OCI-LY1 (cell line): ENCODE measurements at regions not wholly inside any gene's neighbourhood (a gene's known extent, or its start where the extent isn't known, plus 50 kb on each side); places are given as distances from the start of the nearest gene placed in this dataset.

Source experiments
- H2AFZ ChIP-seq: fragments of 200-600 bp; sonication (generic), shearing (Covaris generic); 2 replicates; pipeline ENCODE4 v1.6.0; 2014; ENCODE audit warnings: antibody characterized with exemption, mild to moderate bottlenecking, low read length
- H3F3A ChIP-seq: fragments of 200-600 bp; sonication (generic), shearing (Covaris generic); 2 replicates; pipeline ENCODE4 v1.6.0; 2014; ENCODE audit warnings: mild to moderate bottlenecking, antibody characterized with exemption, low read length, moderate library complexity; ENCODE audit not compliant: insufficient read depth
- H3K27ac ChIP-seq: fragments of 200-600 bp; sonication (generic); 2 replicates; pipeline ENCODE4 v1.5.1; 2014; ENCODE audit warnings: low read length, mixed run types, mild to moderate bottlenecking, low read depth; ENCODE audit not compliant: poor library complexity, severe bottlenecking
- H3K27me3 ChIP-seq: fragments of 200-600 bp; sonication (generic); 2 replicates; pipeline ENCODE4 v1.6.0; 2014; ENCODE audit warnings: antibody characterized with exemption, mild to moderate bottlenecking, low read length, moderate library complexity; ENCODE audit not compliant: insufficient read depth
- H3K36me3 ChIP-seq: fragments of 200-600 bp; sonication (generic); 2 replicates; pipeline ENCODE4 v1.6.1; 2014; ENCODE audit warnings: mild to moderate bottlenecking, antibody characterized with exemption, low read length, moderate library complexity, mixed read lengths; ENCODE audit not compliant: insufficient read depth
- H3K4me1 ChIP-seq: fragments of 200-600 bp; sonication (generic); 2 replicates; pipeline ENCODE4 v1.5.1; 2014; ENCODE audit warnings: mild to moderate bottlenecking, low read length, moderate library complexity; ENCODE audit not compliant: insufficient read depth, severe bottlenecking
- H3K4me2 ChIP-seq: fragments of 200-600 bp; sonication (generic), shearing (Covaris generic); 2 replicates; pipeline ENCODE4 v1.6.1; 2014; ENCODE audit warnings: low read length
- H3K4me3 ChIP-seq: fragments of 200-600 bp; sonication (generic); 2 replicates; pipeline ENCODE4 v1.5.1; 2014; ENCODE audit warnings: low read length, low read depth, mild to moderate bottlenecking, mixed read lengths; ENCODE audit not compliant: poor library complexity, severe bottlenecking
- H3K79me2 ChIP-seq: fragments of 200-600 bp; shearing (Covaris generic); 2 replicates; pipeline ENCODE4 v1.6.1; 2016; ENCODE audit warnings: mixed run types, low read length, mixed read lengths; ENCODE audit not compliant: insufficient read depth
- H3K9ac ChIP-seq: fragments of 200-600 bp; sonication (generic), shearing (Covaris generic); 2 replicates; pipeline ENCODE4 v1.6.1; 2014; ENCODE audit warnings: mild to moderate bottlenecking, low read length, mixed read lengths
- H3K9me2 ChIP-seq: fragments of 200-600 bp; sonication (generic), shearing (Covaris generic); 2 replicates; pipeline ENCODE4 v1.6.1; 2014; ENCODE audit warnings: low read depth, mild to moderate bottlenecking, low read length, mixed read lengths
- H3K9me3 ChIP-seq: fragments of 200-600 bp; shearing (Covaris generic); 2 replicates; pipeline ENCODE4 v1.6.1; 2014; ENCODE audit warnings: low read length, mixed read lengths
- H4K20me1 ChIP-seq: fragments of 200-600 bp; sonication (generic), shearing (Covaris generic); 2 replicates; pipeline ENCODE4 v1.6.0; 2016; ENCODE audit warnings: mild to moderate bottlenecking, low read length; ENCODE audit not compliant: insufficient read depth
- EZH2 ChIP-seq: fragments of 200-600 bp; sonication (generic), shearing (Covaris generic); IDR thresholded peaks from 2 replicates; pipeline ENCODE4 v1.8.0; 2017; ENCODE audit warnings: borderline replicate concordance, mixed run types, mild to moderate bottlenecking, antibody characterized with exemption, low read length, moderate library complexity, mixed read lengths
- TF ChIP-seq, protein P1 (sequence below): fragments of 200-600 bp; sonication (generic), shearing (Covaris generic); IDR thresholded peaks from 2 replicates; pipeline ENCODE4 v1.5.1; 2017; ENCODE audit warnings: mild to moderate bottlenecking, antibody characterized with exemption, low read length, moderate library complexity, mixed read lengths

GRCh38 chr3:17802950-17803349 lies 60.5 kb upstream of the TBC1D5 start:
- no peak overlapping the region for H3K27ac ChIP-seq
- H4K20me1 ChIP-seq: no peaks in the 10 kb centered on the region
- H3K4me2 ChIP-seq: no peak overlapping the region
- no peaks in the 10 kb centered on the region for H3K79me2 ChIP-seq
- TF ChIP-seq, protein P1, sequence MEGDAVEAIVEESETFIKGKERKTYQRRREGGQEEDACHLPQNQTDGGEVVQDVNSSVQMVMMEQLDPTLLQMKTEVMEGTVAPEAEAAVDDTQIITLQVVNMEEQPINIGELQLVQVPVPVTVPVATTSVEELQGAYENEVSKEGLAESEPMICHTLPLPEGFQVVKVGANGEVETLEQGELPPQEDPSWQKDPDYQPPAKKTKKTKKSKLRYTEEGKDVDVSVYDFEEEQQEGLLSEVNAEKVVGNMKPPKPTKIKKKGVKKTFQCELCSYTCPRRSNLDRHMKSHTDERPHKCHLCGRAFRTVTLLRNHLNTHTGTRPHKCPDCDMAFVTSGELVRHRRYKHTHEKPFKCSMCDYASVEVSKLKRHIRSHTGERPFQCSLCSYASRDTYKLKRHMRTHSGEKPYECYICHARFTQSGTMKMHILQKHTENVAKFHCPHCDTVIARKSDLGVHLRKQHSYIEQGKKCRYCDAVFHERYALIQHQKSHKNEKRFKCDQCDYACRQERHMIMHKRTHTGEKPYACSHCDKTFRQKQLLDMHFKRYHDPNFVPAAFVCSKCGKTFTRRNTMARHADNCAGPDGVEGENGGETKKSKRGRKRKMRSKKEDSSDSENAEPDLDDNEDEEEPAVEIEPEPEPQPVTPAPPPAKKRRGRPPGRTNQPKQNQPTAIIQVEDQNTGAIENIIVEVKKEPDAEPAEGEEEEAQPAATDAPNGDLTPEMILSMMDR: no peak; the same call in 1 of the 2 replicates
- TF ChIP-seq EZH2: no peak
- H3F3A ChIP-seq: no peaks in the 10 kb centered on the region
- H3K9ac ChIP-seq: no peak overlapping the region
- no peaks in the 10 kb centered on the region for H3K9me2 ChIP-seq
- H2AFZ ChIP-seq: no peak overlapping the region
- no peaks in the 10 kb centered on the region for H3K27me3 ChIP-seq
- H3K36me3 ChIP-seq: no peaks in the 10 kb centered on the region
- no peaks in the 10 kb centered on the region for H3K4me1 ChIP-seq
- H3K4me3 ChIP-seq: no peak overlapping the region
- no peaks in the 10 kb centered on the region for H3K9me3 ChIP-seq

- Histone ChIP-seq H3K36me3 (no peaks in the 10 kb centered on the region), H3K4me1 (no peaks in the 10 kb centered on the region), H3K9ac (no peak overlapping the region), H3K27ac (no peak overlapping the region), H3K4me2 (no peak overlapping the region), H4K20me1 (no peaks in the 10 kb centered on the region), H3K4me3 (no peak overlapping the region), H3K27me3 (no peaks in the 10 kb centered on the region), H2AFZ (no peak overlapping the region), H3K79me2 (no peaks in the 10 kb centered on the region), H3K9me2 (no peaks in the 10 kb centered on the region), H3F3A (no peaks in the 10 kb centered on the region), H3K9me3 (no peaks in the 10 kb centered on the region)
- TF ChIP-seq, protein P1: no peak
- TF ChIP-seq EZH2: no peak
These were observed 58.7 kb upstream of the TBC1D5 start for GRCh38 chr3:17801131-17801530.

DNA sequence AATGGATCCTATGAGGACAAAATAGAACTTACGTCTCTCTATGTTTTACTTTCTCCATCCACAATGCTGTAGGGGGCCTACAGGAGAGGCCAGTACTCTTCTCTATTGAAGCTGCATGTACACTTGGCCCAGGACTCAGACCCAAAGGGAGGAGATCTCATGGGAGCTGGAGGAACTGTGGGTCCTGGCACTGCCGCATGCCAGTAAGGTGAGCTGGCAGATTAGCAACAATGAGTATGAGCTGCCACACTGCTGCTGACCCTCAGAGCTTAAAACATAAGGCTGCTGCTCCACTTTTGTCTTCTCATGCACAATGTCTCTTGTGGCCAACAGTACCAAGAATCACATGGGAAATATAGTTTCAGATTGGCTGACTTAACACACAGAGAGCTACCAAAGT lies 57.8 kb upstream of the TBC1D5 start:
- Histone ChIP-seq H3K9me2 (no peaks in the 10 kb centered on the region), H3K79me2 (no peaks in the 10 kb centered on the region), H4K20me1 (no peaks in the 10 kb centered on the region), H3K9ac (no peak overlapping the region), H3K27me3 (no peaks in the 10 kb centered on the region), H3K27ac (no peak overlapping the region), H3K4me3 (no peak overlapping the region), H2AFZ (no peak overlapping the region), H3K9me3 (no peaks in the 10 kb centered on the region), H3K4me2 (no peak overlapping the region), H3F3A (no peaks in the 10 kb centered on the region), H3K36me3 (no peaks in the 10 kb centered on the region), H3K4me1 (no peaks in the 10 kb centered on the region)
- TF ChIP-seq, protein P1: no peak
- no peak for TF ChIP-seq EZH2
